Panc1 (cell line): ENCODE measurements at regions not wholly inside any gene's neighbourhood (a gene's known extent, or its start where the extent isn't known, plus 50 kb on each side); places are given as distances from the start of the nearest gene placed in this dataset.

Experiments used
- ATAC-seq: fragments of 200-7000 bp; cut with Tn5 transposase; 2 replicates; pipeline ENCODE4 v1.9.1; 2020; ENCODE audit warnings: mild to moderate bottlenecking, moderate library complexity
- BruUV-seq: library from RNA; stranded (reverse); fragments of 400-500 nt; replicated peaks from 2 replicates; lab custom pipeline; 2021; lab: Mats Ljungman, UMichigan
- CTCF ChIA-PET: fragments of 300-600 bp; sonication (Branson Sonifier 250); formaldehyde crosslinking; loops from one replicate; lab custom pipeline; 2022; ENCODE audit warnings: antibody characterized with exemption; lab: Charles Lee
- POLR2A ChIA-PET: fragments of 300-600 bp; sonication (Branson Sonifier 250); formaldehyde crosslinking; loops from one replicate; lab custom pipeline; 2022; ENCODE audit warnings: antibody characterized with exemption; lab: Charles Lee
- DNase-seq: peaks from one replicate; pipeline ENCODE4 v3.0.0-alpha.2; 2010; ENCODE audit warnings: low read depth, low spot score
- H3K27ac ChIP-seq: 2 replicates; pipeline ENCODE4 v1.5.1; 2011; ENCODE audit warnings: mild to moderate bottlenecking, low read length, inconsistent platforms
- H3K27me3 ChIP-seq: fragments of 200-500 bp; sonication (Bioruptor generic); 2 replicates; pipeline ENCODE4 v1.6.0; 2014; ENCODE audit warnings: low read length, inconsistent platforms; ENCODE audit not compliant: control insufficient read depth, insufficient read depth
- H3K36me3 ChIP-seq: fragments of 200-500 bp; sonication (Bioruptor generic); 2 replicates; pipeline ENCODE4 v1.5.1; 2014; ENCODE audit warnings: inconsistent platforms, mild to moderate bottlenecking, low read length, moderate library complexity; ENCODE audit not compliant: control insufficient read depth, insufficient read depth
- H3K4me1 ChIP-seq: 2 replicates; pipeline ENCODE4 v1.5.1; 2011; ENCODE audit warnings: inconsistent platforms, mild to moderate bottlenecking, low read length, moderate library complexity; ENCODE audit not compliant: control insufficient read depth, insufficient read depth
- H3K4me3 ChIP-seq, 2 experiments: 2 replicates each; pipeline ENCODE4 v1.5.1; 2011 to 2012; ENCODE audit warnings: low read depth in 2 of 2, low read length in 2 of 2, mild to moderate bottlenecking in 2 of 2, inconsistent platforms in 1 of 2, moderate library complexity in 1 of 2
- H3K9me3 ChIP-seq: fragments of 200-500 bp; sonication (Bioruptor generic); 2 replicates; pipeline ENCODE4 v1.5.1; 2014; ENCODE audit warnings: low read depth, mild to moderate bottlenecking, inconsistent platforms, low read length, moderate library complexity; ENCODE audit not compliant: control insufficient read depth, insufficient read depth
- POLR2AphosphoS5 ChIP-seq: IDR thresholded peaks from 2 replicates; pipeline ENCODE4 v1.6.1; 2012; ENCODE audit warnings: mild to moderate bottlenecking, low read depth, low read length, moderate library complexity
- SIN3A ChIP-seq: IDR thresholded peaks from 2 replicates; pipeline ENCODE4 v1.6.1; 2012; ENCODE audit warnings: low read depth, mild to moderate bottlenecking, low read length, moderate library complexity, borderline replicate concordance; ENCODE audit not compliant: insufficient read depth
- TCF7L2 ChIP-seq: IDR thresholded peaks from 2 replicates; pipeline ENCODE4 v1.6.1; 2011; ENCODE audit warnings: mild to moderate bottlenecking, low read depth, low read length, inconsistent platforms
- in situ Hi-C: cut with HindIII; loops from 2 replicates; pipeline ENCODE4 v1.10.0; 2016; ENCODE audit warnings: low sequenced_read_pairs, low pct_unique_long_range_greater_than_20kb
- intact Hi-C: fragments of 100-400 bp; cut with micrococcal nuclease; formaldehyde crosslinking; loops from one replicate; pipeline ENCODE4 v1.10.0; 2022; ENCODE audit not compliant: unreplicated experiment
- TF ChIP-seq, protein P1 (sequence below): fragments of 450-650 bp; IDR thresholded peaks from 2 replicates; pipeline ENCODE4 v1.5.1; 2017; ENCODE audit warnings: mild to moderate bottlenecking
- TF ChIP-seq, protein P2 (sequence below), 2 experiments: IDR thresholded peaks; 2 replicates each; pipeline ENCODE4 v1.6.1; 2011 to 2012; ENCODE audit warnings: low read depth in 2 of 2, control low read depth in 1 of 2, low read length in 1 of 2, mild to moderate bottlenecking in 1 of 2, moderate library complexity in 1 of 2; ENCODE audit not compliant: insufficient read depth in 1 of 2

DNA sequence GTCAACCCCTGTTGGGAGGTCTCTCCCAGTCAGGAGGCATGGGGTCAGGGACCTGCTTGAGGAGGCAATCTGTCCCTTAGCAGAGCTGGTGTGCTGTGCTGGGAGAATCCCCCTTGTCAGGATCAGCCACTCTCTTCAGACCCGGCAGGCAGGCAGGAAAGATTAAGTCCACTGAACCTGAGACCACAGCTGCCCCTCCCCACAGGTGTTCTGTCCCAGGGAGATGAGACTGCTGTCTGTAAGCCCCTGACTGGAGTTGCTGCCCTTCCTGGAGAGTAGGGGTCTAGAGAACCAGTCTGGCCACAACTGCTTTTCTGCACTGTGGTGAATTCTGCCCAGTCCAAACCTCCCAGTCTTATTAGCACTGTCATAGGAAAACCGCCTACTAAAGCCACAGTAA lies 677.8 kb upstream of the POU3F2 start:
- Histone ChIP-seq H3K27ac (no peak overlapping the region), H3K27me3 (no peaks in the 10 kb centered on the region), H3K36me3 (no peaks in the 10 kb centered on the region), H3K4me3 (no peak overlapping the region), H3K9me3 (no peaks in the 10 kb centered on the region), H3K4me1 (no peaks in the 10 kb centered on the region)
- CTCF ChIA-PET = no interaction called here
- in situ Hi-C loops = no loop called here
- BruUV-seq = no TSS peak
- intact Hi-C loops = no loop called here
- ATAC-seq (no peak), DNase-seq (no peak)
- TF ChIP-seq POLR2AphosphoS5 (no peak), TCF7L2 (no peak), SIN3A (no peak)
- TF ChIP-seq, protein P1, sequence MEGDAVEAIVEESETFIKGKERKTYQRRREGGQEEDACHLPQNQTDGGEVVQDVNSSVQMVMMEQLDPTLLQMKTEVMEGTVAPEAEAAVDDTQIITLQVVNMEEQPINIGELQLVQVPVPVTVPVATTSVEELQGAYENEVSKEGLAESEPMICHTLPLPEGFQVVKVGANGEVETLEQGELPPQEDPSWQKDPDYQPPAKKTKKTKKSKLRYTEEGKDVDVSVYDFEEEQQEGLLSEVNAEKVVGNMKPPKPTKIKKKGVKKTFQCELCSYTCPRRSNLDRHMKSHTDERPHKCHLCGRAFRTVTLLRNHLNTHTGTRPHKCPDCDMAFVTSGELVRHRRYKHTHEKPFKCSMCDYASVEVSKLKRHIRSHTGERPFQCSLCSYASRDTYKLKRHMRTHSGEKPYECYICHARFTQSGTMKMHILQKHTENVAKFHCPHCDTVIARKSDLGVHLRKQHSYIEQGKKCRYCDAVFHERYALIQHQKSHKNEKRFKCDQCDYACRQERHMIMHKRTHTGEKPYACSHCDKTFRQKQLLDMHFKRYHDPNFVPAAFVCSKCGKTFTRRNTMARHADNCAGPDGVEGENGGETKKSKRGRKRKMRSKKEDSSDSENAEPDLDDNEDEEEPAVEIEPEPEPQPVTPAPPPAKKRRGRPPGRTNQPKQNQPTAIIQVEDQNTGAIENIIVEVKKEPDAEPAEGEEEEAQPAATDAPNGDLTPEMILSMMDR = no peak
- TF ChIP-seq, protein P2, sequence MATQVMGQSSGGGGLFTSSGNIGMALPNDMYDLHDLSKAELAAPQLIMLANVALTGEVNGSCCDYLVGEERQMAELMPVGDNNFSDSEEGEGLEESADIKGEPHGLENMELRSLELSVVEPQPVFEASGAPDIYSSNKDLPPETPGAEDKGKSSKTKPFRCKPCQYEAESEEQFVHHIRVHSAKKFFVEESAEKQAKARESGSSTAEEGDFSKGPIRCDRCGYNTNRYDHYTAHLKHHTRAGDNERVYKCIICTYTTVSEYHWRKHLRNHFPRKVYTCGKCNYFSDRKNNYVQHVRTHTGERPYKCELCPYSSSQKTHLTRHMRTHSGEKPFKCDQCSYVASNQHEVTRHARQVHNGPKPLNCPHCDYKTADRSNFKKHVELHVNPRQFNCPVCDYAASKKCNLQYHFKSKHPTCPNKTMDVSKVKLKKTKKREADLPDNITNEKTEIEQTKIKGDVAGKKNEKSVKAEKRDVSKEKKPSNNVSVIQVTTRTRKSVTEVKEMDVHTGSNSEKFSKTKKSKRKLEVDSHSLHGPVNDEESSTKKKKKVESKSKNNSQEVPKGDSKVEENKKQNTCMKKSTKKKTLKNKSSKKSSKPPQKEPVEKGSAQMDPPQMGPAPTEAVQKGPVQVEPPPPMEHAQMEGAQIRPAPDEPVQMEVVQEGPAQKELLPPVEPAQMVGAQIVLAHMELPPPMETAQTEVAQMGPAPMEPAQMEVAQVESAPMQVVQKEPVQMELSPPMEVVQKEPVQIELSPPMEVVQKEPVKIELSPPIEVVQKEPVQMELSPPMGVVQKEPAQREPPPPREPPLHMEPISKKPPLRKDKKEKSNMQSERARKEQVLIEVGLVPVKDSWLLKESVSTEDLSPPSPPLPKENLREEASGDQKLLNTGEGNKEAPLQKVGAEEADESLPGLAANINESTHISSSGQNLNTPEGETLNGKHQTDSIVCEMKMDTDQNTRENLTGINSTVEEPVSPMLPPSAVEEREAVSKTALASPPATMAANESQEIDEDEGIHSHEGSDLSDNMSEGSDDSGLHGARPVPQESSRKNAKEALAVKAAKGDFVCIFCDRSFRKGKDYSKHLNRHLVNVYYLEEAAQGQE (IDR thresholded peaks at IDR 0.05; ENCODE audit: insufficient read depth in 1 of 2, low read depth in 2 of 2, low read length in 1 of 2) = no peak
- POLR2A ChIA-PET = no interaction called here

DNA sequence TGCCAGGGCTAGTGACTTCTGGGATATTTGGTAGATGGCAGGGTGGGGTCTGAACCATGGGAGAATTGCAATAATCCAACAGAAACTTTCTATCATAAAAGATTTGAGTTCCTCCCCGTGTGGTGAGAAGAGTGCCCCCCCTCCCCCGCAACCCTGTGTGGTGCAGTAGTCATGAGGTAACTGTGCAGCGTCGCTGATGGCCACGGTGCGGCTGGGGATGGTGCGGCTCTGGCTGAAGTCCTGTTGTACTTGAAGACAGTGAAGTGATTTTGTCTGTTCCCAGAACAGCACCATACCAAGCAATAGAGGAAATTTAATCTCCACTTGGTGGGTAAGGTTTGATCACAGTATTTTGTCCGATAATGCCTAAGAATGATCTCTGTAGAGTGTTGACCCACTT lies 654.8 kb upstream of the POU3F2 start:
- Histone ChIP-seq H3K36me3 (no peaks in the 10 kb centered on the region), H3K9me3 (no peaks in the 10 kb centered on the region), H3K4me1 (no peaks in the 10 kb centered on the region), H3K27ac (no peak overlapping the region), H3K4me3 (no peak overlapping the region), H3K27me3 (no peaks in the 10 kb centered on the region)
- ChIA-PET POLR2A (no interaction called here), CTCF (no interaction called here)
- no TSS peak for BruUV-seq
- TF ChIP-seq, protein P1 = no peak
- TF ChIP-seq TCF7L2 = no peak
- TF ChIP-seq POLR2AphosphoS5 = no peak
- ATAC-seq = no peak
- in situ Hi-C loops (no loop called here), intact Hi-C loops (no loop called here)
- DNase-seq = no peak

DNA sequence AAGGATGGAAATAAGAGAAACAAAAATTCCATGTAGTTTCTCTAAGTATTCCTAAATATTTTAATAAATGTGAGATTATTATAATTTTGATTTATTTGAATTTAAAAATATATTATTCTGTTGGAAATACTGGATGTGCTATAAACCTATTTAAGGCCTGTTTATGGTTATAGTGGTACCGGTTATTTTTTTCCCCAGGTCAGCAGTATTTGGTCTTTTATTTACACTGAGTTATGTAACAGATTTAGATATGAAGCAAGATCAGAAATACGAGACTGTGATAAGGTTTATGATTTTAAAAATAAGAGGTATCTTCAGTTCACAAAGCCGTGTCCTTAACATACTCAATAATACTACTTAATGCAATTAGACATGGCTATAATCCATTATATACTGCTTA lies 634.3 kb upstream of the POU3F2 start:
- H3K27me3 ChIP-seq = no peaks in the 10 kb centered on the region
- no peak overlapping the region for H3K4me3 ChIP-seq
- no TSS peak for BruUV-seq
- POLR2A ChIA-PET = no interaction called here
- H3K4me1 ChIP-seq = no peaks in the 10 kb centered on the region
- DNase-seq = no peak
- TF ChIP-seq SIN3A = no peak
- TF ChIP-seq TCF7L2 = no peak
- TF ChIP-seq POLR2AphosphoS5 = no peak
- TF ChIP-seq, protein P2 (IDR thresholded peaks at IDR 0.05; ENCODE audit: insufficient read depth in 1 of 2, low read depth in 2 of 2, low read length in 1 of 2) = no peak
- TF ChIP-seq, protein P1 = no peak
- no peak overlapping the region for H3K27ac ChIP-seq
- ATAC-seq = no peak
- in situ Hi-C loops = no loop called here
- H3K9me3 ChIP-seq = no peaks in the 10 kb centered on the region
- no peaks in the 10 kb centered on the region for H3K36me3 ChIP-seq
- intact Hi-C loops = no loop called here
- CTCF ChIA-PET = no interaction called here
